Caco-2 (cell line): ENCODE measurements at regions not wholly inside any gene's neighbourhood (a gene's known extent, or its start where the extent isn't known, plus 50 kb on each side); places are given as distances from the start of the nearest gene placed in this dataset.

Experiments
- BruUV-seq: library from RNA; stranded (reverse); fragments of 400-500 nt; replicated peaks from 2 replicates; lab custom pipeline; 2021; lab: Mats Ljungman, UMichigan
- CTCF ChIA-PET: fragments of 300-600 bp; sonication (Branson Sonifier 250); formaldehyde crosslinking; loops from one replicate; lab custom pipeline; 2022; ENCODE audit warnings: antibody characterized with exemption; lab: Charles Lee
- POLR2A ChIA-PET: fragments of 300-600 bp; sonication (Branson Sonifier 250); formaldehyde crosslinking; loops from one replicate; lab custom pipeline; 2022; ENCODE audit warnings: antibody characterized with exemption; lab: Charles Lee
- DNase-seq, 2 experiments: peaks; one replicate each; pipeline versions ENCODE4 v3.0.0 to v3.0.0-alpha.2; 2020 to 2022
- H3K27me3 ChIP-seq: replicated peaks from 2 replicates; pipeline ENCODE4 v1.6.0; 2011; ENCODE audit warnings: low read length; ENCODE audit not compliant: control insufficient read depth, insufficient read depth
- H3K36me3 ChIP-seq: 2 replicates; pipeline ENCODE4 v1.5.1; 2011; ENCODE audit warnings: low read length; ENCODE audit not compliant: control insufficient read depth, insufficient read depth
- H3K4me1 ChIP-seq: fragments of 250-450 bp; sonication (Bioruptor Pico); 2 replicates; pipeline ENCODE4 v1.5.1; 2020; ENCODE audit warnings: mild to moderate bottlenecking
- H3K4me3 ChIP-seq: 2 replicates; pipeline ENCODE4 v1.5.1; 2011; ENCODE audit warnings: low read depth, mild to moderate bottlenecking, control low read depth, low read length
- H3K9me3 ChIP-seq: fragments of 250-450 bp; sonication (Bioruptor Pico); 2 replicates; pipeline ENCODE4 v1.5.1; 2020; ENCODE audit warnings: mild to moderate bottlenecking, moderate library complexity
- H3K27ac Mint-ChIP-seq: one replicate; pipeline ENCODE4 v1.8.0; 2022; ENCODE audit warnings: mixed read lengths; ENCODE audit not compliant: unreplicated experiment
- H3K27me3 Mint-ChIP-seq: one replicate; pipeline ENCODE4 v1.8.0; 2022; ENCODE audit warnings: mixed read lengths; ENCODE audit not compliant: insufficient read depth, unreplicated experiment
- H3K36me3 Mint-ChIP-seq: one replicate; pipeline ENCODE4 v1.8.0; 2022; ENCODE audit warnings: mild to moderate bottlenecking, mixed read lengths; ENCODE audit not compliant: insufficient read depth, unreplicated experiment
- H3K4me1 Mint-ChIP-seq: one replicate; pipeline ENCODE4 v1.8.0; 2022; ENCODE audit warnings: low read depth, mixed read lengths; ENCODE audit not compliant: unreplicated experiment
- H3K4me3 Mint-ChIP-seq: one replicate; pipeline ENCODE4 v1.8.0; 2022; ENCODE audit warnings: mild to moderate bottlenecking, moderate library complexity, mixed read lengths; ENCODE audit not compliant: unreplicated experiment
- H3K9me3 Mint-ChIP-seq: one replicate; pipeline ENCODE4 v1.8.0; 2022; ENCODE audit warnings: mixed read lengths; ENCODE audit not compliant: unreplicated experiment
- intact Hi-C: fragments of 100-400 bp; cut with micrococcal nuclease; formaldehyde crosslinking; loops from one replicate; pipeline ENCODE4 v1.10.0; 2022; ENCODE audit not compliant: unreplicated experiment
- TF ChIP-seq, protein P1 (sequence below), 2 experiments: fragments of 200-600 bp in 1 of 2; IDR thresholded peaks; 1 replicate in 1 of 2; 2 replicates in 1 of 2; pipeline versions ENCODE4 v1.5.1 to v1.8.0; 2011 to 2022; ENCODE audit warnings: antibody characterized with exemption in 1 of 2, control low read depth in 1 of 2, inconsistent platforms in 1 of 2, low read depth in 1 of 2, low read length in 1 of 2, mild to moderate bottlenecking in 1 of 2, moderate library complexity in 1 of 2; ENCODE audit not compliant: insufficient read depth in 1 of 2, severe bottlenecking in 1 of 2, unreplicated experiment in 1 of 2

DNA sequence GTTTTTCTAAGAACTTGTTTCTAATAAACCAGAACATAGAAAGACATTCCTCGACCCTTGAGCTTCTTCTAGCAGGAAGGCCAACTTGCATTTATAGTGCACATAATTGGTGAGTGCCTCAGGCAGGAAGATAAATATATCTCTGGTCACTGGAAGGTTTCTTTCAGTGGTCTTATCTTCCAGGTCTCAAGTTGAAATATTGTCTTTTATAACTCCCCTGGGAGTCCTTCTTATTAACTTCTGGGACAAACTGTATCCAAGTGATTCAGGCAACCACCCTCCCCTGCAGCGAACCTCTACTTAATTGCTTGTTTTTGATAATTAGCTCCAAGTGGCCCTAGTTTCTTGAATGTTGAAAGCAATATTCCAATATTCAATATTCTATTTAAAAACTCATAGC lies 346.8 kb upstream of the GOLIM4 start:
- no peaks in the 10 kb centered on the region for H3K36me3 Mint-ChIP-seq
- ChIA-PET POLR2A (no interaction called here), CTCF (no interaction called here)
- no peaks in the 10 kb centered on the region for H3K4me1 ChIP-seq
- no TSS peak for BruUV-seq
- no peaks in the 10 kb centered on the region for H3K27me3 Mint-ChIP-seq
- H3K9me3 ChIP-seq = no peaks in the 10 kb centered on the region
- intact Hi-C loops = no loop called here
- H3K4me3 Mint-ChIP-seq = no peak overlapping the region
- no peaks in the 10 kb centered on the region for H3K9me3 Mint-ChIP-seq
- H3K27me3 ChIP-seq = no peaks in the 10 kb centered on the region
- no peak overlapping the region for H3K27ac Mint-ChIP-seq
- H3K4me1 Mint-ChIP-seq = no peaks in the 10 kb centered on the region
- no peak for DNase-seq
- TF ChIP-seq, protein P1, sequence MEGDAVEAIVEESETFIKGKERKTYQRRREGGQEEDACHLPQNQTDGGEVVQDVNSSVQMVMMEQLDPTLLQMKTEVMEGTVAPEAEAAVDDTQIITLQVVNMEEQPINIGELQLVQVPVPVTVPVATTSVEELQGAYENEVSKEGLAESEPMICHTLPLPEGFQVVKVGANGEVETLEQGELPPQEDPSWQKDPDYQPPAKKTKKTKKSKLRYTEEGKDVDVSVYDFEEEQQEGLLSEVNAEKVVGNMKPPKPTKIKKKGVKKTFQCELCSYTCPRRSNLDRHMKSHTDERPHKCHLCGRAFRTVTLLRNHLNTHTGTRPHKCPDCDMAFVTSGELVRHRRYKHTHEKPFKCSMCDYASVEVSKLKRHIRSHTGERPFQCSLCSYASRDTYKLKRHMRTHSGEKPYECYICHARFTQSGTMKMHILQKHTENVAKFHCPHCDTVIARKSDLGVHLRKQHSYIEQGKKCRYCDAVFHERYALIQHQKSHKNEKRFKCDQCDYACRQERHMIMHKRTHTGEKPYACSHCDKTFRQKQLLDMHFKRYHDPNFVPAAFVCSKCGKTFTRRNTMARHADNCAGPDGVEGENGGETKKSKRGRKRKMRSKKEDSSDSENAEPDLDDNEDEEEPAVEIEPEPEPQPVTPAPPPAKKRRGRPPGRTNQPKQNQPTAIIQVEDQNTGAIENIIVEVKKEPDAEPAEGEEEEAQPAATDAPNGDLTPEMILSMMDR (IDR thresholded peaks at IDR 0.05; ENCODE audit: insufficient read depth in 1 of 2, low read depth in 1 of 2, low read length in 1 of 2, severe bottlenecking in 1 of 2, unreplicated experiment in 1 of 2) = no peak
- no peaks in the 10 kb centered on the region for H3K36me3 ChIP-seq
- no peak overlapping the region for H3K4me3 ChIP-seq

DNA sequence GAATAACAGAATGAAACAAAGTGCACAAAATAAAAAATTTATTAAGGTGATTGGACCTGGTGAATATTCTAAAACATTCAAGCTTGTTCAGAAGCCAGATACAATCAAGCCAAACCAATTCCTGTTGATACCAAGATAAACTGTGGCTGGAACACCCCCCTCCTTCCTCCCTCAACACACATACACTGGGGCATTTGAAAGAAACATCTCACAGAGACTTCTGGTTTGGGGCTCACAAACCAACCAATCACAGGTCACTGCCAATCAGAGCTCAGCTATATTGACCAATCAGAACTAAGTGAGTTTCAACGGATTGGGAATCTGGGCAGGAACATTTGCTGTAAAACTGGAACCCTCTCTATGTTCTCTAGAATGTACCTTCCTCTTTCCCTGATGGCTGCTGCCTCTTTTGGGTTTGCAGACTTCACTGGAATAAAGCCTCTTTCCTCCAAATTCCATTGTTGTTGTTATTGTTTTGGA lies 340.6 kb upstream of the GOLIM4 start:
- DNase-seq = no peak
- H3K36me3 Mint-ChIP-seq = no peaks in the 10 kb centered on the region
- POLR2A ChIA-PET = no interaction called here

DNA sequence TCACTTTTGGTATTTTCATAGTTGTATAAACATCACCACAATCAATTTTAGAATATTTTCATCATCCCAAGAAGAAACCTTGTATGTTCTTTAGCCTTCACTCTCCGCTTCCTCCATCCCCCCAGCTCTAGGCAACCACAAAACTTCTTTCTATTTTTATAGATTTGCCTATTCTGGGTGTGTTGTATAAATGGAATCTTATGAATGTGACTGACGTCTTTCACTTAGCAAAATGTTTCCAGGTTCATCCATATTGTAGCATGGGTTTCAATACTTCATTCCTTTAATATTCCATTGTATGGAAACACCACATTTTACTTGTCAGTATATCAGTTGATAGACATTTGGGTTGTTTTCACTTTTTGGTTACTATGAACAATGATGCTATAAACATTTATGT lies 335.8 kb upstream of the GOLIM4 start:
- Histone ChIP-seq H3K27me3 (no peaks in the 10 kb centered on the region), H3K4me3 (no peak overlapping the region), H3K9me3 (no peaks in the 10 kb centered on the region), H3K4me1 (no peaks in the 10 kb centered on the region), H3K36me3 (no peaks in the 10 kb centered on the region)
- Mint-ChIP-seq H3K9me3 (no peaks in the 10 kb centered on the region), H3K27me3 (peaks cover 2% of the 10 kb centered on the region), H3K27ac (no peak overlapping the region), H3K4me1 (no peaks in the 10 kb centered on the region), H3K36me3 (no peaks in the 10 kb centered on the region), H3K4me3 (no peak overlapping the region)
- TF ChIP-seq, protein P1 (IDR thresholded peaks at IDR 0.05; ENCODE audit: insufficient read depth in 1 of 2, low read depth in 1 of 2, low read length in 1 of 2, severe bottlenecking in 1 of 2, unreplicated experiment in 1 of 2) = no peak
- DNase-seq = no peak
- intact Hi-C loops = no loop called here
- ChIA-PET POLR2A (no interaction called here), CTCF (no interaction called here)
- no TSS peak for BruUV-seq

More for the DNA sequence above, 340.6 kb upstream of the GOLIM4 start:
- BruUV-seq = no TSS peak
- Mint-ChIP-seq H3K4me1 (no peaks in the 10 kb centered on the region), H3K27me3 (peaks cover 2% of the 10 kb centered on the region), H3K4me3 (no peak overlapping the region), H3K27ac (no peak overlapping the region), H3K9me3 (no peaks in the 10 kb centered on the region)
- intact Hi-C loops = no loop called here
- Histone ChIP-seq H3K36me3 (no peaks in the 10 kb centered on the region), H3K4me3 (no peak overlapping the region), H3K9me3 (no peaks in the 10 kb centered on the region), H3K4me1 (no peaks in the 10 kb centered on the region), H3K27me3 (no peaks in the 10 kb centered on the region)
- TF ChIP-seq, protein P1 (IDR thresholded peaks at IDR 0.05; ENCODE audit: insufficient read depth in 1 of 2, low read depth in 1 of 2, low read length in 1 of 2, severe bottlenecking in 1 of 2, unreplicated experiment in 1 of 2) = no peak
- CTCF ChIA-PET = no interaction called here
